ENCODE measurements at regions not wholly inside any gene's neighbourhood (a gene's known extent, or its start where the extent isn't known, plus 50 kb on each side); places are given as distances from the start of the nearest gene placed in this dataset.
A peak's percentile ranks its signal among the peaks of the same experiment; 100 is the strongest.

DNA sequence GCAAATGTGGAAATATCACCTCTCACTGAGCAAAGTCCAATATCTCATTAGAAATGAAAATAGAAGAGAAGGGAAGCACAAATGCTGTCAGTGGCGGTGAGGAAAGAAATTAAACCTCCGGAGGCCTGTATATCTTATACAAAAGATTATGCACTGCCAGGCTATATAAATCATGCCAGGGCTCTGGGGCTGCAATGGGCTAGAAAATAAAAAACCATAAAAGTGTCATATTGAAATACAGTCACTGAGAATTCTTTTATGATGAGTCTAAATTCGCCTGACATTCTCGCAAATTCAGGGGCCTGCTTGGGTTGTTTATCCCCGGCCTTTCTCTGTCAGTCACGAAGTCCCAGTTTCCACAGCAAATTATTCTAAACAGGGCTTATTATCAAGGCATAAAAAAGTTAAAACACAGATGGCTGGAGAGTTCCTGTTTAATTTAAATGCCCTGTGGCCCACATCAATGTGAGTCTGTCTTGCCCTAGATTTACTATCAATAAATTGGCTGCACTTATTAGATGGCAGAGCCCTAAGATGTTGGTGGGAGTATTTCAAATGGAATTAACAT, 193.8 kb downstream of the SNX10 start:
- H3K36me3 Mint-ChIP-seq (ENCODE audit: low read depth): peaks cover 3% of the 10 kb centered on the region
- H3K4me3 Mint-ChIP-seq: peak overlapping the region in 2 of 3 experiments; percentile 5 to 19
- H3K4me1 Mint-ChIP-seq: peaks cover 41% of the 10 kb centered on the region
- H3K9me3 Mint-ChIP-seq: no peaks in the 10 kb centered on the region
- TF ChIP-seq, protein P1, sequence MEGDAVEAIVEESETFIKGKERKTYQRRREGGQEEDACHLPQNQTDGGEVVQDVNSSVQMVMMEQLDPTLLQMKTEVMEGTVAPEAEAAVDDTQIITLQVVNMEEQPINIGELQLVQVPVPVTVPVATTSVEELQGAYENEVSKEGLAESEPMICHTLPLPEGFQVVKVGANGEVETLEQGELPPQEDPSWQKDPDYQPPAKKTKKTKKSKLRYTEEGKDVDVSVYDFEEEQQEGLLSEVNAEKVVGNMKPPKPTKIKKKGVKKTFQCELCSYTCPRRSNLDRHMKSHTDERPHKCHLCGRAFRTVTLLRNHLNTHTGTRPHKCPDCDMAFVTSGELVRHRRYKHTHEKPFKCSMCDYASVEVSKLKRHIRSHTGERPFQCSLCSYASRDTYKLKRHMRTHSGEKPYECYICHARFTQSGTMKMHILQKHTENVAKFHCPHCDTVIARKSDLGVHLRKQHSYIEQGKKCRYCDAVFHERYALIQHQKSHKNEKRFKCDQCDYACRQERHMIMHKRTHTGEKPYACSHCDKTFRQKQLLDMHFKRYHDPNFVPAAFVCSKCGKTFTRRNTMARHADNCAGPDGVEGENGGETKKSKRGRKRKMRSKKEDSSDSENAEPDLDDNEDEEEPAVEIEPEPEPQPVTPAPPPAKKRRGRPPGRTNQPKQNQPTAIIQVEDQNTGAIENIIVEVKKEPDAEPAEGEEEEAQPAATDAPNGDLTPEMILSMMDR (IDR thresholded peaks at IDR 0.05; ENCODE audit: unreplicated experiment in 3 of 3): no peak
- H3K27ac Mint-ChIP-seq: peak overlapping the region; percentile 6 to 80 (median 30)
- H3K27me3 Mint-ChIP-seq (ENCODE audit: low read depth): peaks cover 7% of the 10 kb centered on the region

DNA sequence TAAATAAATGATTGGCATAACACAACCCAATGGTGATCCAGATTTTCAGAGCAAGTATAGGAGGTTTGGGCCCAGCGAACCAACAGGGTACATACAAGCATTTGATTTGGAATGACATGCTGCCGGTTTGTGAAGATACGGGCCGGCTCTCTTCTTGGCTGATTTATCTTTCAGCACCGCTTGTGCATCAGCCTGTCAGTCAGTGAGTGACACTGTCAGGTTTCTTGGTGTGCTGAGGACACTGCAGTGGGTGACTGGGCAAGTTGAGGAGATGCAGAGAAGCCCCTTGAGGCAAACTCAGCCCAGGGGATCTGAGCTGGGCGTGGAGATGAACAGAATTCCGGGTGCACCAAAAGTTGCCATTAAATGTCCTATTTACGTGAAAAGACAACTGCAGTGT, 194.5 kb downstream of the SNX10 start:
- TF ChIP-seq, protein P1 (IDR thresholded peaks at IDR 0.05; ENCODE audit: unreplicated experiment in 3 of 3): no peak
- Mint-ChIP-seq H3K4me1 (peaks cover 47% of the 10 kb centered on the region), H3K4me3 (no peak overlapping the region), H3K27me3 (ENCODE audit: low read depth) (peaks cover 4% of the 10 kb centered on the region), H3K36me3 (ENCODE audit: low read depth) (peaks cover 3% of the 10 kb centered on the region), H3K9me3 (no peaks in the 10 kb centered on the region), H3K27ac (peak overlapping the region; percentile 6 to 80 (median 30))

DNA sequence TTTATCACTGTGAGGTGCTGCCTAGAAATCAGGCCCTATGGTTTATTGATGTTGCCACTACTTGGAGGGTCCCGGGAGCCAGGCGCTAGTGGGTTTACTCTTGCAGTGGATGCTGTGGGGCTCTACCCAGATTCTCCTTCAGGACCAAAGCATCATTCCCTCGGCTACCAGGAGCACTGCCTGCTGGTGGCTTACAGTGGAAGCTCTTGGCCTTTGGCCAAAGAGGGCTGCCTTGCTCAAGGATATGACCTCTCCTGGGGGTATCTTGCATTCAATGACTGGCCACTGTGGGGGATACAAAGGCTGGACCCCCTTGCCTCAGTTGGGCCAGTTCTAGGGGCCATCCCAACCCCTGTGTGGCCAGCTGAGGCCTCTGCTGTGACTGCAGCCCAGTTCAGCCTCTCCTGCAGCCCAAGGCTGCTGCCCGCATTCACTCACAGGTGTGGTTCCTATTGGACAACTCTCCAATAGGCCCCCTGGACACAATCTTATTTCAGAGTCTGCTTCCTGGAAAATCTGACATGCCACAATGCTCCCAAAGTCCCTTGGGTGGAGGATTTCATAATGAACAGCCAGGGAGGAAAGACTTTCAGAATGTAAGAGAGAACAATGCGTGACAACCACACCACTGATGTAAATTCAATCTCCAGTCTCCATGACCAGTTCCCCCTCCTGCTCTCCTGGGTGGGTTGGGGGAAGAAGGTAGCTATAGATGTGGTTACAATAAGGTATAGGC, 196.3 kb downstream of the SNX10 start:
- H3K4me3 Mint-ChIP-seq: no peak overlapping the region
- peaks cover 3% of the 10 kb centered on the region for H3K36me3 Mint-ChIP-seq (ENCODE audit: low read depth)
- H3K9me3 Mint-ChIP-seq: no peaks in the 10 kb centered on the region
- TF ChIP-seq, protein P1 (IDR thresholded peaks at IDR 0.05; ENCODE audit: unreplicated experiment in 3 of 3): no peak
- peaks cover 4% of the 10 kb centered on the region for H3K27me3 Mint-ChIP-seq (ENCODE audit: low read depth)
- peaks cover 63% of the 10 kb centered on the region for H3K4me1 Mint-ChIP-seq
- H3K27ac Mint-ChIP-seq: peak overlapping the region in 2 of 3 experiments; percentile 65 to 72

DNA sequence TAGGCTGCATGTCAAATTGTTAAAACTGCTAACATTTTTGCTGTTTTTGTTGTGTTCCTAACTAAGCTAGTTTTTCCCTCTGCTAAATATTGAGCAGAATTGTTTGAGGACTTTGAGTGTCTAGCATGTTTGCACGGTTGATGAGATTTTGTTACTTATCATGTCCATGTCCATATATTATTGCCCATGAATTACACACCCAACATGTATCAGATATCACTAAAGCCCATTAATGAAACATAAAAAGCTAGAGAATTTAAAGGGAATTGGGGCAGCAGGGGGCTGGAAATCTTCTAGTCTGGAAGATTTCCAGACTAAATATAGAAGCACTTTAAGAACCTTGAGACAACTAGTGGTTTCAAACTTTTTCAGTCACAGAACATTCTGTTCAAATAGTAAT, 197.7 kb downstream of the SNX10 start:
- Mint-ChIP-seq H3K27me3 (ENCODE audit: low read depth) (peaks cover 3% of the 10 kb centered on the region), H3K27ac (peak overlapping the region in 2 of 3 experiments; percentile 6 to 77), H3K4me3 (no peak overlapping the region), H3K9me3 (no peaks in the 10 kb centered on the region), H3K4me1 (peaks cover 72% of the 10 kb centered on the region), H3K36me3 (ENCODE audit: low read depth) (no peaks in the 10 kb centered on the region)
- TF ChIP-seq, protein P1 (IDR thresholded peaks at IDR 0.05; ENCODE audit: unreplicated experiment in 3 of 3): no peak

DNA sequence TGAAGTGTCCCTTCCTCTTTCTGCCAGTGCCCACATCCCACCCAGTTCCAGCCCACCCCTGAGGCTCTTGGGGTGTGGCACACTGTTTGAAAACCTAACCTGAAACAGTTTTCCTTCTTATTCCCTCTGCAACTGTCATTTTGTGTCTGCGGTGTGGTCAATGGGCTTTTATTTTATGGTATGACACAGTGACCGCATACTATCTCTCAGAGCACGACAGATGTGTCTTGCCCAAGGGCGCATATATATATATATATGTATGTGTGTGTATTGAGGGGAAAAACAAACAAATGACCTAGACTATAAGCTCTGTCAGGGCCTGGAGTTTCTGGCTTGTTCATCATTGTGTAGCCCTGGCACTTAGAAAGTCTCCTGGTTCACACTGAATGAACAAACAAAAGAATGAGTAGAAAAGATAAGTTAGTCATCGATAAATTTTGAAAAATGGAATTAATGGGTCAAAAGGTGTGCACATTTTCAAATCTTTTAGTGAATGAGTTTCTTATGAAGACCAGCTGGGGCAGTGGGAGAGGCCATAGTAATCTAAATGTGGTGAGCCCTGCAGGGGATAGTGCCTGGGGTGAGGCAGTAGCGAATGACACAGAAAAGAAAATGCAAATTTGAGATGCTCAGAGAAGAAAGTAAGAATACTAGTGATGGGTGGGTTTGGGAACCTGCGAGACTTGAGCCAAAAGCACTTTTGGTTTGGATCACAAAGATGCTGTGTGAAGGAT, 198.4 kb downstream of the SNX10 start:
- TF ChIP-seq, protein P1 (IDR thresholded peaks at IDR 0.05; ENCODE audit: unreplicated experiment in 3 of 3): no peak
- H3K27me3 Mint-ChIP-seq (ENCODE audit: low read depth): no peaks in the 10 kb centered on the region
- no peak overlapping the region for H3K4me3 Mint-ChIP-seq
- H3K36me3 Mint-ChIP-seq (ENCODE audit: low read depth): no peaks in the 10 kb centered on the region
- peaks cover 68% of the 10 kb centered on the region for H3K4me1 Mint-ChIP-seq
- peak overlapping the region; percentile 35 to 86 (median 77) for H3K27ac Mint-ChIP-seq
- no peaks in the 10 kb centered on the region for H3K9me3 Mint-ChIP-seq
